GM19240 (cell line): ENCODE measurements at regions not wholly inside any gene's neighbourhood (a gene's known extent, or its start where the extent isn't known, plus 50 kb on each side); places are given as distances from the start of the nearest gene placed in this dataset.
"Not testable (repeated sequence)": the region's sequence is repeated elsewhere in the genome, so short reads cannot be mapped to it uniquely, and the experiment has no call there.

ENCODE experiments used
- DNase-seq: peaks from one replicate; pipeline ENCODE4 v3.0.0; 2011; ENCODE audit warnings: low spot score; ENCODE audit not compliant: insufficient read length

- no peak for DNase-seq
These were observed 694.4 kb downstream of the LTN1 start for GRCh38 chr21:28298251-28298672.

GRCh38 chr21:28294051-28294450 is 698.6 kb downstream of the LTN1 start:
- DNase-seq = no peak

- no peak for DNase-seq
These were observed 708.8 kb downstream of the LTN1 start for GRCh38 chr21:28283641-28284490.

GRCh38 chr21:28282833-28283232 is 709.8 kb downstream of the LTN1 start:
- DNase-seq = no peak

DNA sequence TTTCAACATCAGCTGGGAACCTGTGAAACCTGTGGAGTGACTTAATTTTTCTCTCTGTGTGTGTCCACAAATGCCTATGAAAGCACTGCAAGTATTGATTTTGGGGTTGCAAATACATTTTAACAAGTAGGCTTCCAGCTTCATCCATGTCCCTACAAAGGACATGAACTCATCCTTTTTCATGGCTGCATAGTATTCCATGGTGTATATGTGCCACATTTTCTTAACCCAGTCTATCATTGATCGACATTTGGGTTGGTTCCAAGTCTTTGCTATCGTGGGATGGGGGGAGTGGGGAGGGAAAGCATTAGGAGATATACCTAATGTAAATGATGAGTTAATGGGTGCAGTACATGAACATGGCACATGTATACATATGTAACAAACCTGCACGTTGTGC is 711.3 kb downstream of the LTN1 start:
- DNase-seq = not testable (repeated sequence)

DNA sequence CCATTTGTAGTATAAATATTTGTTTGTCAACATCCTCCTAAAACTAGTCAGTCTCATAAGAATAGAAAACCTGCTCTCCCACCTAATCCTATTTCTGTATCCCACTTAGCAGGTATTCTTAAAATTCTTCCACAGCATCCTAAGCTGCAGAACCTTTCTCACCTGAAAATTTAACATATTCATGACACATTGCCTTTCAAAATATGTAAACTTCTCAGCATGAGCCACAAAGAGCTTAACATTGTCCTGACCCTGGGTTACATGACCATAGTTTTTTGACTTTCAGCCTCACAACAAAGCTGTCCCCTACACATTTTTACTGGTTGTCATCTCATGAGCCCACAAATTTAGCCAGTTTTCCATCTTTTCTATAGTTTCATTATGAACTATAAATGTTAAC is 712.1 kb downstream of the LTN1 start:
- DNase-seq = no peak

GRCh38 chr21:28277324-28277723 is 715.4 kb downstream of the LTN1 start:
- DNase-seq = no peak

GRCh38 chr21:28272272-28272992 is 720.2 kb downstream of the LTN1 start:
- no peak for DNase-seq

DNA sequence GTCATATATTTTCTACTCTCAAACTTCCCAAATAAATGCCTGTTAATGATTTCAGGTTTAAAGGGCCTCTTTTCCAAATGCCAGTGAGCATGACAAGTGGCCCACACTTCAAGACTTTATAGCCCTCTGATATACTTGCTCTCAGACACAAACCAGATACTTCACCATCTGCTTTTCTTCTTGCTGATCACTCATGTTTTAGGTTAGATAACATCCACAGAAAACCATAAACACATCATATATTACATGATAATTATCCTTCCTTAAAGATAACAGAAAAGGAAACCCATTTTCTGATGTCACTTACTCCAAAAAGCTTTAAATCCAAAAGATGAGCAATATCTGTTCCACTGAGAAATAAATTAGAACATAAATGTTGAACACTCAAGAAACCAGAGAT is 723.5 kb downstream of the LTN1 start:
- no peak for DNase-seq

DNA sequence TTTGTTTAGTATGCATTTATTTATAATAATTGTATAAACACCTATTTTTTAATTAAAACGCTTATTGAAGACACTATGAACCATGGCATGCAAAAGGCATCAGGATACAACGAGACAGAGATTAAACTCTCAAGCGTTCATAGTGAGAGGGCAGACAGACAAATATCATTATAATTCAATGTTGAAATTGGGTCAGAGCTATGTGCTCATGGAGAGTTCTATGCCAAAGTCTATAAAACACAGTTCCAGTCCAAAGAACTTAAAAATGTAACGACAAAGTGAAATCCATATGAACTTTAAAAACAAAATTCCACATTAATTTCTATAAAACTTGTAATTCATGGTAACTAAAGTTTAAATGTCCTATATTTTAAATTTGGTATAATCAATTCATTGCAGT is 724.0 kb downstream of the LTN1 start:
- no peak for DNase-seq

DNA sequence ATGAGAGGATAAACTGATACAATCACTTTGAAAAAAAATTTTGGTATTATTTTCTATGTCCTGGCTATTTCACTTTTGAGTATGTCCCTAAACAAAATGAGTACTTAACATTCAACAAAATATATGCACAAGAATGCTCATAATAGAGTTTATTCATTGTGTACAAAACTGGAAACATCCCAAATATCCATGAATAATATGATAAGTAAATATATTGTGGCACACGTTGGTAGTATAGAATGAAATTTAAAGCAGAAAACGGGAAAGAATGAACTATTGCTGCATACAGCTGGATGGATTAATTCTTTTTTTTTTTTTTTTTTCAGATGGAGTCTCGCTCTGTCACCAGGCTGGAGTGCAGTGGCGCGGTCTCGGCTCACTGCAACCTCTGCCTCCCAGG is 725.2 kb downstream of the LTN1 start:
- no peak for DNase-seq

- DNase-seq = no peak
These were observed 726.6 kb downstream of the LTN1 start for GRCh38 chr21:28266061-28266460.

DNA sequence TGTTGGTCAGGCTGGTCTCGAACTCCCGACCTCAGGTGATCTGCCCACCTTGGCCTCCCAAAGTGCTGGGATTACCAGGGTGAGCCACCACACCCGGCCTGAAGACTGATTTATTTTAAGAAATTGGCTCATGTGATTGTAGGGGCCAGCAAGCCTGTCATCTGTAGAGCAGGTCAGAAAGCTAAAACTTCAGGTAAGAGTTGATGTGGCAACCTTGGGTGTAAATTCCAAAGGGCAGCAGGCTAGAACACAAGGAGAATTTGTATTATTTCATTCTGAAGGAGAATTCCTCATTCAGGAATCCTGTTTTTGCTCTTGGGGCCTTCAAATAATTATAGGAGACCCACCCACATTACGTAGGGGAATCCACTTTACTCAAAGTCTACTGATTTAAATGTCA is 728.7 kb downstream of the LTN1 start:
- DNase-seq = no peak

- DNase-seq = no peak
These were observed 731.4 kb downstream of the LTN1 start for GRCh38 chr21:28261298-28261697.

DNA sequence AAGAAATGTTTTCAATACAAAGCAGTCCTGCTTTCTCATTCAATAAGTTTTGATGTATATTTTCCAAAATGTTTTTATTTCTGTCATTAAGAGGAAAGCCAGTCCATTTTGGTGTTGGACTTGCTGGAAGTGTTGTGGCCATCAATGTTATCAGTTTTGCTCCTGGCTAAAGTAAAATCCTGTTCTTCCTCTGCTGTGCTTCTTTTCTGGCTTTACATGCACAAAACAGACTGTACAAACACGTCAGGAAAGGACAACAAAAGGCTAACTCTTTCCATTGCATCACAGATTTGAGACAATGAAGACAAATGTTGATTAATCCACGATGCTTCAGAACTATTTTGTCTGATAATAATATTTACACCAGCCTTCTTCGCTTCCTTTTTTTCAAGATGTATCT is 735.4 kb downstream of the LTN1 start:
- DNase-seq = no peak

DNA sequence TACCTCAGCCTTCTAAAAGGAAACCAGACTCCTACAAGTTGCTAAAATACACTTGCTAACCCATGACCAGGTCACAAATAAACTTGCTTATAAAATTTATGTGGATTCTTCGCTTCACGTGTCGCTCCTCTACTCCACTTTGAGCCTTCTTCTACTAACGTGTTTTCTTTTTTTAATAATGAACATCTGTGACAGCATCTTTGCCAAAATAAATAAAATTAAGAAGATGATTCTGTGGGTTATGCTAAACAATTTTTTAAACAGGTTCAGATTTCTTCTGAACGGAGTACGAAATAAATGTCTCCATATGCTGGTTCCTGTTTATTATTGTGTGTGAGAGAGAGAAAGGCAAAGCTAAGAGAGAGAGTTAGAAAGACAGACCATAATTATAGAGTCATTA is 735.8 kb downstream of the LTN1 start:
- no peak for DNase-seq

GRCh38 chr21:28256420-28256831 is 736.3 kb downstream of the LTN1 start:
- no peak for DNase-seq

GRCh38 chr21:28253961-28254360 is 738.7 kb downstream of the LTN1 start:
- DNase-seq = no peak

DNA sequence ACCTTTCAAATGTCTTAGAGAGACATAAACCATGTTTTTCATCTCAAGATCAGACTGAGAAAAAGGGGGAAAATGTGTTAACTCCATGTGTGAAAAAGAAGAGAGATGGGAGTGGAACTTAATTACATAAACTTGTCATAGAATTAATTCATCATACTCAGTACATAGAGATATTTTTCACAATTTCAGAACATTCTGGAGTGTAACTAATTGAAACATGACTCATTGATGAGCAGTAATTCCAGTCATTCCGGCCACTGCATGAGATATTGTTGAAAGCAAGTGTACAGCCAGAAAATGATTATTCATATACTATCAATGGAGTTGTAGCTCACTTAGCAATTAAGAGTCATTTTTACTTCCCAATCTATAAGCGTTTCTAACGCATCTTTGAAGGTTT is 739.3 kb downstream of the LTN1 start:
- no peak for DNase-seq

GRCh38 chr21:28252928-28253327 is 739.7 kb downstream of the LTN1 start:
- DNase-seq = no peak

- DNase-seq = no peak
These were observed 741.7 kb downstream of the LTN1 start for GRCh38 chr21:28250946-28251345.

DNA sequence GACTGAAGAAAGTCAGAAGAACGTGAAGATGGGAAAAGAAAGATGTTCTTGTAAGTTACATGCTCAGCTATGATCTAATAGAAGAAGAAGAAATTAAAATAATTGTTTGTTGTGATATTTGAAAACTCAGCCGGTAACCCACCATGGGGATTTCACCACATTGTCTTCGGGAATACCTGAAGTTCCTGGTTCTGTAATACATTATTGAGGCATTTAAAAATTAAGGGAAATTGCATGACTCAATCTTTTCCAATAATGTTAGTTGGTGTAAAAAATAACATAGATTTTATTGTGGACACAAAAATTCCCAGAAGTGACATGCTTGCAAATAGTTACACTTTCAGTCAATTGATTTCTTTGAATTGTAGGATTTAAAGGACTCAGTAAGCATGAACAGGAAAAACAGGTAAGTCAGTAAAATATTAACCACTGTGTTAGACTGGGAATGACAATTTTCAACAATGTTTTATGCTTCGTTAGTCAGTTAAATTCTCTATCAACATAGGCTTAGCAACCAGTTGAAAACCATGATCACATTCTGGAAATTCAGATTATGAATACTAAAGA is 745.1 kb downstream of the LTN1 start:
- DNase-seq = no peak
